K562 (cell line): ENCODE measurements at regions not wholly inside any gene's neighbourhood (a gene's known extent, or its start where the extent isn't known, plus 50 kb on each side); places are given as distances from the start of the nearest gene placed in this dataset.

Source experiments
- ATAC-seq: fragments of 200-7000 bp; cut with Tn5 transposase; 3 replicates; pipeline ENCODE4 v1.9.1; 2020; ENCODE audit warnings: moderate library complexity
- BruUV-seq: library from RNA; stranded (reverse); fragments of 400-500 nt; replicated peaks from 2 replicates; lab custom pipeline; 2021; lab: Mats Ljungman, UMichigan
- CTCF ChIA-PET: fragments of 300-600 bp; formaldehyde crosslinking; extraction: SDS; loops from one replicate; lab custom pipeline; 2021; ENCODE audit warnings: low intra/inter-chr PET ratio; lab: Yijun Ruan, JAX
- POLR2A ChIA-PET: fragments of 300-600, 350-650 bp; sonication (Branson Sonifier 250); formaldehyde crosslinking; extraction: SDS; loops from one replicate; lab custom pipeline; 2021; ENCODE audit warnings: antibody characterized with exemption, inconsistent platforms; lab: Yijun Ruan, JAX
- DNase-seq, 4 experiments: peaks; one replicate each; pipeline versions ENCODE4 v3.0.0 to v3.0.0-alpha.2; 2011 to 2018; ENCODE audit warnings: low spot score in 3 of 4, mixed read lengths in 3 of 4; ENCODE audit errors: extremely low read depth in 1 of 4
- FAIRE-seq: peaks from 2 replicates; lab custom pipeline; 2011; peaks lifted over from hg19 to GRCh38; lab: Jason Lieb, UNC
- H2AFZ ChIP-seq: 2 replicates; pipeline ENCODE4 v1.6.0; 2011; ENCODE audit warnings: low read depth, low read length, control low read depth, inconsistent platforms
- H3K27ac ChIP-seq: fragments of 200-600 bp; 3 replicates; pipeline ENCODE4 v1.8.0; 2011; ENCODE audit warnings: low read depth, mild to moderate bottlenecking, control low read depth, inconsistent platforms, low read length, moderate library complexity, mixed read lengths; ENCODE audit errors: extremely low read depth
- H3K27me3 ChIP-seq, 2 experiments: fragments of 300-600 bp in 1 of 2; 2 replicates in 1 of 2; 3 replicates in 1 of 2; pipeline versions ENCODE4 v1.6.0 to v1.8.0; 2011; ENCODE audit warnings: inconsistent platforms in 2 of 2, low read length in 2 of 2, mild to moderate bottlenecking in 1 of 2, mixed read lengths in 1 of 2, moderate library complexity in 1 of 2; ENCODE audit not compliant: control insufficient read depth in 2 of 2, insufficient read depth in 2 of 2
- H3K36me3 ChIP-seq: fragments of 300-600 bp; 3 replicates; pipeline ENCODE4 v1.8.0; 2011; ENCODE audit warnings: mild to moderate bottlenecking, low read length, inconsistent platforms; ENCODE audit not compliant: control insufficient read depth, insufficient read depth
- H3K4me1 ChIP-seq, 2 experiments: fragments of 200-600 bp in 1 of 2; replicated peaks in 1 of 2; 2 replicates in 1 of 2; 3 replicates in 1 of 2; pipeline versions ENCODE4 v1.5.1 to v1.8.0; 2011; ENCODE audit warnings: inconsistent platforms in 2 of 2, low read length in 2 of 2, mild to moderate bottlenecking in 1 of 2, mixed read lengths in 1 of 2, moderate library complexity in 1 of 2; ENCODE audit not compliant: control insufficient read depth in 2 of 2, insufficient read depth in 2 of 2
- H3K4me2 ChIP-seq: 2 replicates; pipeline ENCODE4 v1.6.1; 2011; ENCODE audit warnings: low read length, control low read depth, inconsistent platforms, mixed read lengths; ENCODE audit not compliant: insufficient read depth
- H3K4me3 ChIP-seq: fragments of 200-600 bp; sonication (generic), shearing (Covaris generic); 2 replicates; pipeline ENCODE4 v1.5.1; 2016; ENCODE audit warnings: control low read depth, inconsistent platforms
- H3K79me2 ChIP-seq: fragments of 200-600 bp; 3 replicates; pipeline ENCODE4 v1.8.0; 2011; ENCODE audit warnings: low read length, inconsistent platforms; ENCODE audit not compliant: control insufficient read depth, insufficient read depth
- H3K9ac ChIP-seq, 2 experiments: 2 replicates each; pipeline versions ENCODE4 v1.6.0 to v1.6.1; 2011; ENCODE audit warnings: low read depth in 2 of 2, low read length in 2 of 2, control low read depth in 1 of 2, inconsistent platforms in 1 of 2, mild to moderate bottlenecking in 1 of 2, mixed read lengths in 1 of 2; ENCODE audit not compliant: insufficient read depth in 1 of 2
- H3K9me1 ChIP-seq: one replicate; pipeline ENCODE4 v1.6.0; 2011; ENCODE audit warnings: inconsistent platforms, mild to moderate bottlenecking, low read length, moderate library complexity; ENCODE audit not compliant: control insufficient read depth, insufficient read depth
- H3K9me3 ChIP-seq: replicated peaks from 2 replicates; pipeline ENCODE4 v1.5.1; 2011; ENCODE audit warnings: low read depth, low read length, inconsistent platforms; ENCODE audit not compliant: control insufficient read depth, insufficient read depth
- H4K20me1 ChIP-seq: replicated peaks from 2 replicates; pipeline ENCODE4 v1.6.1; 2011; ENCODE audit warnings: low read length, inconsistent platforms, mixed read lengths; ENCODE audit not compliant: control insufficient read depth, insufficient read depth
- ATF6 ChIP-seq: sonication (generic); formaldehyde crosslinking; IDR thresholded peaks from 2 replicates; pipeline ENCODE4 v1.4.0; 2020; ENCODE audit warnings: mild to moderate bottlenecking, missing genetic modification reagents
- KLF1 ChIP-seq: fragments of 450-650 bp; IDR thresholded peaks from 2 replicates; pipeline ENCODE4 v1.6.1; 2016; ENCODE audit warnings: missing genetic modification characterization, missing compliant biosample characterization
- SUPT5H ChIP-seq: fragments of 450-650 bp; IDR thresholded peaks from 2 replicates; pipeline ENCODE4 v1.6.1; 2016
- TBL1XR1 ChIP-seq, 2 experiments: IDR thresholded peaks; 2 replicates each; pipeline ENCODE4 v1.6.1; 2012; ENCODE audit warnings: improper control_type of control experiment in 2 of 2, low read length in 2 of 2, mild to moderate bottlenecking in 1 of 2
- ZBTB11 ChIP-seq, 3 experiments: fragments of 200-800 bp in 1 of 3; fragments of 250-450 bp in 1 of 3; fragments of 450-650 bp in 1 of 3; sonication (Bioruptor Pico) in 1 of 3; sonication (Bioruptor generic) in 1 of 3; formaldehyde crosslinking in 1 of 3; IDR thresholded peaks; 2 replicates each; pipeline versions ENCODE4 v1.6.1 to v1.8.0; 2016 to 2022; ENCODE audit warnings: mild to moderate bottlenecking in 2 of 3, missing genetic modification characterization in 2 of 3, missing compliant biosample characterization in 1 of 3, moderate library complexity in 1 of 3
- ZNF318 ChIP-seq, 2 experiments: fragments of 450-650 bp; IDR thresholded peaks; 2 replicates each; pipeline ENCODE4 v1.6.1; 2016; ENCODE audit warnings: mild to moderate bottlenecking in 2 of 2, borderline replicate concordance in 1 of 2, low read depth in 1 of 2, moderate library complexity in 1 of 2
- WGBS: fragments of 100-300 bp; shearing (Covaris generic); methylation state at CpG from one replicate; pipeline ENCODE4 v1.1.6; 2016; ENCODE audit warnings: low coverage, mixed read lengths; ENCODE audit not compliant: insufficient coverage; ENCODE audit errors: missing lambda C conversion rate; 5-methylcytosine and 5-hydroxymethylcytosine counted together
- in situ Hi-C: fragments of 300-500 bp; cut with MboI; formaldehyde crosslinking; loops from 4 replicates; pipeline ENCODE4 v1.15.0; 2018; ENCODE audit warnings: inconsistent platforms, mixed read lengths
- intact Hi-C: fragments of 100-400 bp; cut with micrococcal nuclease; formaldehyde crosslinking; loops from 2 replicates; pipeline ENCODE4 v1.14.2; 2022

- no peak overlapping the region for H3K9ac ChIP-seq
- FAIRE-seq (no peak), ATAC-seq (no peak), DNase-seq (no peak)
- no TSS peak for BruUV-seq
- TF ChIP-seq ATF6 (CRISPR knock-in tag): no peak
- no peak for TF ChIP-seq SUPT5H
- no peak for TF ChIP-seq KLF1 (tag)
- TF ChIP-seq TBL1XR1 (IDR thresholded peaks at IDR 0.05; ENCODE audit: low read length in 2 of 2): no peak
- TF ChIP-seq ZNF318 (IDR thresholded peaks at IDR 0.05; ENCODE audit: borderline replicate concordance in 1 of 2, low read depth in 1 of 2): no peak
- 0 out of 6 replicates have a peak, but pooled peaks of 1 of the 3 experiments have one; percentile 28 for TF ChIP-seq ZBTB11 (CRISPR knock-in tag; IDR thresholded peaks at IDR 0.05)
- H3K27ac ChIP-seq: no peak overlapping the region
- ChIA-PET POLR2A (no interaction called here), CTCF (no interaction called here)
- no peak overlapping the region for H2AFZ ChIP-seq
- no peaks in the 10 kb centered on the region for H3K4me1 ChIP-seq
- intact Hi-C loops: no loop called here
- 2% methylated on average over 13 of the region's 13 CpGs for WGBS
- H3K9me1 ChIP-seq: no peaks in the 10 kb centered on the region
- H3K4me3 ChIP-seq: no peak overlapping the region
- in situ Hi-C loops: no loop called here
- H3K79me2 ChIP-seq: no peaks in the 10 kb centered on the region
- no peaks in the 10 kb centered on the region; the same call in 1 of the 2 replicates for H3K9me3 ChIP-seq
- H3K27me3 ChIP-seq: no peaks in the 10 kb centered on the region
- H3K36me3 ChIP-seq: no peaks in the 10 kb centered on the region
- no peaks in the 10 kb centered on the region for H4K20me1 ChIP-seq
- H3K4me2 ChIP-seq: no peak overlapping the region
Measured at GRCh38 chr1:106290805-106291501, 765.5 kb upstream of the PRMT6 start.
